Vagina (tissue), 2 donors: ENCODE measurements at regions not wholly inside any gene's neighbourhood (a gene's known extent, or its start where the extent isn't known, plus 50 kb on each side); places are given as distances from the start of the nearest gene placed in this dataset.

Experiments used
- POLR2A ChIP-seq, 2 donors: fragments of 450-650 bp; IDR thresholded peaks; one replicate each; pipeline ENCODE4 v1.6.1; 2017; ENCODE audit warnings: antibody characterized with exemption in 2 of 2, mild to moderate bottlenecking in 2 of 2, moderate library complexity in 2 of 2
- POLR2AphosphoS5 ChIP-seq, 2 donors: sonication (generic); formaldehyde crosslinking; IDR thresholded peaks; one replicate each; pipeline ENCODE4 v1.9.0; 2017; ENCODE audit warnings: antibody characterized with exemption in 2 of 2, mild to moderate bottlenecking in 2 of 2, low read depth in 1 of 2; ENCODE audit not compliant: insufficient read depth in 1 of 2
- TF ChIP-seq, protein P1 (sequence below), 3 experiments: fragments of 450-650 bp in 2 of 3; fragments of 200-600 bp in 1 of 3; sonication (generic) in 1 of 3; IDR thresholded peaks; one replicate each; pipeline ENCODE4 v1.5.1; 2017 to 2019; ENCODE audit warnings: antibody characterized with exemption in 3 of 3, mild to moderate bottlenecking in 2 of 3, moderate library complexity in 2 of 3

DNA sequence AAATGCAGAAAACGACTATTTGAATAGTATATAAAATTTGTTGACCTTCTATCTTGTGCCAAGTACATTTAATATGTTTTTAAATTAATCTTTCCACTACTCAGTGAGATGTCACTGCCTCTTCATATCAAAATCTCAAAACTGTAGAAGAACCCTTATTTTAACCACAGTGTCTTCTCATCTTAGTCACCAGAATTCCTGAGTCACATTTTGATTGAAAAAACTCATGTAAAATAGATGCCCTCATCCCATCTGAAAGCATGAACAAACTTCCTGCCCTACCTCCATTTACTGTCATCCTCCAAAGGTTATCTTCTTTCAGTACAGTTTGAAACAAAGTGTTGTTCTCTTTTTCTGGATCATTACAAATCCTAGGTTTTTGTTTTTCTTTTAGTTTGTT is 1215.4 kb downstream of the PCDH9 start:
- TF ChIP-seq, protein P1, sequence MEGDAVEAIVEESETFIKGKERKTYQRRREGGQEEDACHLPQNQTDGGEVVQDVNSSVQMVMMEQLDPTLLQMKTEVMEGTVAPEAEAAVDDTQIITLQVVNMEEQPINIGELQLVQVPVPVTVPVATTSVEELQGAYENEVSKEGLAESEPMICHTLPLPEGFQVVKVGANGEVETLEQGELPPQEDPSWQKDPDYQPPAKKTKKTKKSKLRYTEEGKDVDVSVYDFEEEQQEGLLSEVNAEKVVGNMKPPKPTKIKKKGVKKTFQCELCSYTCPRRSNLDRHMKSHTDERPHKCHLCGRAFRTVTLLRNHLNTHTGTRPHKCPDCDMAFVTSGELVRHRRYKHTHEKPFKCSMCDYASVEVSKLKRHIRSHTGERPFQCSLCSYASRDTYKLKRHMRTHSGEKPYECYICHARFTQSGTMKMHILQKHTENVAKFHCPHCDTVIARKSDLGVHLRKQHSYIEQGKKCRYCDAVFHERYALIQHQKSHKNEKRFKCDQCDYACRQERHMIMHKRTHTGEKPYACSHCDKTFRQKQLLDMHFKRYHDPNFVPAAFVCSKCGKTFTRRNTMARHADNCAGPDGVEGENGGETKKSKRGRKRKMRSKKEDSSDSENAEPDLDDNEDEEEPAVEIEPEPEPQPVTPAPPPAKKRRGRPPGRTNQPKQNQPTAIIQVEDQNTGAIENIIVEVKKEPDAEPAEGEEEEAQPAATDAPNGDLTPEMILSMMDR (IDR thresholded peaks at IDR 0.05) = no peak
- no peak for TF ChIP-seq POLR2AphosphoS5 (IDR thresholded peaks at IDR 0.05; ENCODE audit: insufficient read depth in 1 of 2, low read depth in 1 of 2)
- TF ChIP-seq POLR2A (IDR thresholded peaks at IDR 0.05) = no peak
